OCI-LY7 (cell line): ENCODE measurements at regions not wholly inside any gene's neighbourhood (a gene's known extent, or its start where the extent isn't known, plus 50 kb on each side); places are given as distances from the start of the nearest gene placed in this dataset.

Experiments used
- CTCF ChIP-seq: fragments of 200-600 bp; sonication (generic); conservative IDR thresholded peaks from 2 replicates; pipeline ENCODE4 v1.5.1; 2014; ENCODE audit warnings: mild to moderate bottlenecking, antibody characterized with exemption, low read length, moderate library complexity, mixed read lengths
- EZH2phosphoT487 ChIP-seq: fragments of 200-600 bp; sonication (generic); IDR thresholded peaks from 2 replicates; pipeline ENCODE4 v1.6.1; 2018; ENCODE audit warnings: low read depth, borderline replicate concordance, mild to moderate bottlenecking, mixed run types, antibody characterized with exemption, low read length, moderate library complexity, mixed read lengths

GRCh38 chr15:35755237-35755802 is 209.4 kb upstream of the DPH6 start:
- TF ChIP-seq CTCF (no peak), EZH2phosphoT487 (no peak)
